K562 (cell line): ENCODE measurements at regions not wholly inside any gene's neighbourhood (a gene's known extent, or its start where the extent isn't known, plus 50 kb on each side); places are given as distances from the start of the nearest gene placed in this dataset.

Source experiments
- ATAC-seq: fragments of 200-7000 bp; cut with Tn5 transposase; 3 replicates; pipeline ENCODE4 v1.9.1; 2020; ENCODE audit warnings: moderate library complexity
- BruUV-seq: library from RNA; stranded (reverse); fragments of 400-500 nt; replicated peaks from 2 replicates; lab custom pipeline; 2021; lab: Mats Ljungman, UMichigan
- CTCF ChIA-PET: fragments of 300-600 bp; formaldehyde crosslinking; extraction: SDS; loops from one replicate; lab custom pipeline; 2021; ENCODE audit warnings: low intra/inter-chr PET ratio; lab: Yijun Ruan, JAX
- POLR2A ChIA-PET: fragments of 300-600, 350-650 bp; sonication (Branson Sonifier 250); formaldehyde crosslinking; extraction: SDS; loops from one replicate; lab custom pipeline; 2021; ENCODE audit warnings: antibody characterized with exemption, inconsistent platforms; lab: Yijun Ruan, JAX
- DNase-seq, 4 experiments: peaks; one replicate each; pipeline versions ENCODE4 v3.0.0 to v3.0.0-alpha.2; 2011 to 2018; ENCODE audit warnings: low spot score in 3 of 4, mixed read lengths in 3 of 4; ENCODE audit errors: extremely low read depth in 1 of 4
- FAIRE-seq: peaks from 2 replicates; lab custom pipeline; 2011; peaks lifted over from hg19 to GRCh38; lab: Jason Lieb, UNC
- H2AFZ ChIP-seq: 2 replicates; pipeline ENCODE4 v1.6.0; 2011; ENCODE audit warnings: low read depth, low read length, control low read depth, inconsistent platforms
- H3K27ac ChIP-seq: fragments of 200-600 bp; 3 replicates; pipeline ENCODE4 v1.8.0; 2011; ENCODE audit warnings: low read depth, mild to moderate bottlenecking, control low read depth, inconsistent platforms, low read length, moderate library complexity, mixed read lengths; ENCODE audit errors: extremely low read depth
- H3K27me3 ChIP-seq, 2 experiments: fragments of 300-600 bp in 1 of 2; 2 replicates in 1 of 2; 3 replicates in 1 of 2; pipeline versions ENCODE4 v1.6.0 to v1.8.0; 2011; ENCODE audit warnings: inconsistent platforms in 2 of 2, low read length in 2 of 2, mild to moderate bottlenecking in 1 of 2, mixed read lengths in 1 of 2, moderate library complexity in 1 of 2; ENCODE audit not compliant: control insufficient read depth in 2 of 2, insufficient read depth in 2 of 2
- H3K36me3 ChIP-seq: fragments of 300-600 bp; 3 replicates; pipeline ENCODE4 v1.8.0; 2011; ENCODE audit warnings: mild to moderate bottlenecking, low read length, inconsistent platforms; ENCODE audit not compliant: control insufficient read depth, insufficient read depth
- H3K4me1 ChIP-seq, 2 experiments: fragments of 200-600 bp in 1 of 2; replicated peaks in 1 of 2; 2 replicates in 1 of 2; 3 replicates in 1 of 2; pipeline versions ENCODE4 v1.5.1 to v1.8.0; 2011; ENCODE audit warnings: inconsistent platforms in 2 of 2, low read length in 2 of 2, mild to moderate bottlenecking in 1 of 2, mixed read lengths in 1 of 2, moderate library complexity in 1 of 2; ENCODE audit not compliant: control insufficient read depth in 2 of 2, insufficient read depth in 2 of 2
- H3K4me2 ChIP-seq: 2 replicates; pipeline ENCODE4 v1.6.1; 2011; ENCODE audit warnings: low read length, control low read depth, inconsistent platforms, mixed read lengths; ENCODE audit not compliant: insufficient read depth
- H3K4me3 ChIP-seq: fragments of 200-600 bp; sonication (generic), shearing (Covaris generic); 2 replicates; pipeline ENCODE4 v1.5.1; 2016; ENCODE audit warnings: control low read depth, inconsistent platforms
- H3K79me2 ChIP-seq: fragments of 200-600 bp; 3 replicates; pipeline ENCODE4 v1.8.0; 2011; ENCODE audit warnings: low read length, inconsistent platforms; ENCODE audit not compliant: control insufficient read depth, insufficient read depth
- H3K9ac ChIP-seq, 2 experiments: 2 replicates each; pipeline versions ENCODE4 v1.6.0 to v1.6.1; 2011; ENCODE audit warnings: low read depth in 2 of 2, low read length in 2 of 2, control low read depth in 1 of 2, inconsistent platforms in 1 of 2, mild to moderate bottlenecking in 1 of 2, mixed read lengths in 1 of 2; ENCODE audit not compliant: insufficient read depth in 1 of 2
- H3K9me1 ChIP-seq: one replicate; pipeline ENCODE4 v1.6.0; 2011; ENCODE audit warnings: inconsistent platforms, mild to moderate bottlenecking, low read length, moderate library complexity; ENCODE audit not compliant: control insufficient read depth, insufficient read depth
- H3K9me3 ChIP-seq: replicated peaks from 2 replicates; pipeline ENCODE4 v1.5.1; 2011; ENCODE audit warnings: low read depth, low read length, inconsistent platforms; ENCODE audit not compliant: control insufficient read depth, insufficient read depth
- H4K20me1 ChIP-seq: replicated peaks from 2 replicates; pipeline ENCODE4 v1.6.1; 2011; ENCODE audit warnings: low read length, inconsistent platforms, mixed read lengths; ENCODE audit not compliant: control insufficient read depth, insufficient read depth
- C11orf30 ChIP-seq: fragments of 450-650 bp; IDR thresholded peaks from 2 replicates; pipeline ENCODE4 v1.6.1; 2016; ENCODE audit warnings: low read depth, mild to moderate bottlenecking
- CEBPZ ChIP-seq: fragments of 150-350 bp; IDR thresholded peaks from 2 replicates; pipeline ENCODE4 v1.6.1; 2014; ENCODE audit warnings: low read depth, mild to moderate bottlenecking, low read length, borderline replicate concordance
- CREB3L1 ChIP-seq: fragments of 450-650 bp; IDR thresholded peaks from 2 replicates; pipeline ENCODE4 v1.6.1; 2014; ENCODE audit warnings: low read depth, mild to moderate bottlenecking, moderate library complexity, borderline replicate concordance
- CREBBP ChIP-seq: IDR thresholded peaks from one replicate; pipeline ENCODE4 v1.6.1; 2012; ENCODE audit warnings: low read depth, mild to moderate bottlenecking, control low read depth, inconsistent platforms, low read length
- DLX4 ChIP-seq: fragments of 250-450 bp; sonication (Bioruptor Pico); IDR thresholded peaks from 2 replicates; pipeline ENCODE4 v1.6.1; 2021; ENCODE audit warnings: mild to moderate bottlenecking
- DNMT1 ChIP-seq: fragments of 450-650 bp; IDR thresholded peaks from 2 replicates; pipeline ENCODE4 v1.6.1; 2016; ENCODE audit warnings: antibody characterized with exemption, mild to moderate bottlenecking
- ESRRA ChIP-seq: fragments of 450-650 bp; IDR thresholded peaks from 2 replicates; pipeline ENCODE4 v1.6.1; 2014; ENCODE audit warnings: low read depth, mild to moderate bottlenecking, moderate library complexity, borderline replicate concordance
- HDGF ChIP-seq: fragments of 450-650 bp; IDR thresholded peaks from 2 replicates; pipeline ENCODE4 v1.6.1; 2016
- IRF1 ChIP-seq: sonication (generic); formaldehyde crosslinking; IDR thresholded peaks from 2 replicates; pipeline ENCODE4 v1.8.0; 2022; ENCODE audit warnings: missing genetic modification reagents, mild to moderate bottlenecking, borderline replicate concordance
- MEF2D ChIP-seq: conservative IDR thresholded peaks from 2 replicates; pipeline ENCODE4 v1.6.1; 2016; ENCODE audit warnings: low read depth, missing genetic modification characterization, missing compliant biosample characterization
- PHF20 ChIP-seq: fragments of 450-650 bp; IDR thresholded peaks from 2 replicates; pipeline ENCODE4 v1.6.1; 2018; ENCODE audit not compliant: partially characterized antibody
- SETDB1 ChIP-seq: IDR thresholded peaks from one replicate; pipeline ENCODE4 v1.6.1; 2012; ENCODE audit warnings: low read length, control low read depth, inconsistent platforms
- SLC30A9 ChIP-seq: fragments of 250-450 bp; sonication (Bioruptor Pico); IDR thresholded peaks from 2 replicates; pipeline ENCODE4 v1.8.0; 2022; ENCODE audit warnings: mild to moderate bottlenecking, moderate library complexity
- SMARCE1 ChIP-seq: fragments of 450-650 bp; IDR thresholded peaks from 2 replicates; pipeline ENCODE4 v1.7.1; 2016; ENCODE audit warnings: mild to moderate bottlenecking
- TEAD4 ChIP-seq, 2 experiments: sonication (generic) in 1 of 2; formaldehyde crosslinking in 1 of 2; IDR thresholded peaks; 2 replicates each; pipeline versions ENCODE4 v1.6.1 to v1.8.0; 2012 to 2022; ENCODE audit warnings: borderline replicate concordance in 1 of 2, inconsistent platforms in 1 of 2, low read length in 1 of 2, mild to moderate bottlenecking in 1 of 2, missing genetic modification reagents in 1 of 2
- TFE3 ChIP-seq: fragments of 450-650 bp; formaldehyde crosslinking; IDR thresholded peaks from 2 replicates; pipeline ENCODE4 v1.4.0; 2020; ENCODE audit warnings: mild to moderate bottlenecking, mixed read lengths
- ZNF76 ChIP-seq: fragments of 250-450 bp; sonication (Bioruptor Pico); IDR thresholded peaks from 2 replicates; pipeline ENCODE4 v1.4.0; 2020; ENCODE audit warnings: mild to moderate bottlenecking, moderate library complexity, borderline replicate concordance
- WGBS: fragments of 100-300 bp; shearing (Covaris generic); methylation state at CpG from one replicate; pipeline ENCODE4 v1.1.6; 2016; ENCODE audit warnings: low coverage, mixed read lengths; ENCODE audit not compliant: insufficient coverage; ENCODE audit errors: missing lambda C conversion rate; 5-methylcytosine and 5-hydroxymethylcytosine counted together
- in situ Hi-C: fragments of 300-500 bp; cut with MboI; formaldehyde crosslinking; loops from 4 replicates; pipeline ENCODE4 v1.15.0; 2018; ENCODE audit warnings: inconsistent platforms, mixed read lengths
- intact Hi-C: fragments of 100-400 bp; cut with micrococcal nuclease; formaldehyde crosslinking; loops from 2 replicates; pipeline ENCODE4 v1.14.2; 2022

GRCh38 chr9:74369844-74370243 lies 127.3 kb upstream of the RORB start:
- Histone ChIP-seq H3K27me3 (no peaks in the 10 kb centered on the region), H3K36me3 (no peaks in the 10 kb centered on the region), H3K9me3 (no peaks in the 10 kb centered on the region), H3K27ac (no peak overlapping the region), H3K9ac (no peak overlapping the region), H3K4me3 (no peak overlapping the region), H3K4me1 (no peaks in the 10 kb centered on the region), H2AFZ (no peak overlapping the region), H3K4me2 (no peak overlapping the region), H3K9me1 (no peaks in the 10 kb centered on the region), H3K79me2 (no peaks in the 10 kb centered on the region), H4K20me1 (no peaks in the 10 kb centered on the region)
- POLR2A ChIA-PET: no interaction called here
- no peak for ATAC-seq
- in situ Hi-C loops: no loop called here
- intact Hi-C loops: no loop called here
- BruUV-seq: no TSS peak
- 0% methylated on average over 1 of the region's 1 CpG for WGBS
- CTCF ChIA-PET: no interaction called here
- DNase-seq: no peak
- FAIRE-seq: no peak
- TF ChIP-seq CEBPZ (no peak), TFE3 (CRISPR knock-in tag) (no peak), ESRRA (no peak), IRF1 (CRISPR knock-in tag) (no peak), SLC30A9 (CRISPR knock-in tag) (no peak), SETDB1 (no peak), CREBBP (no peak), SMARCE1 (no peak), ZNF76 (CRISPR knock-in tag) (no peak), CREB3L1 (no peak), DNMT1 (no peak), PHF20 (no peak), DLX4 (CRISPR knock-in tag) (no peak), HDGF (no peak), TEAD4 (IDR thresholded peaks at IDR 0.05; ENCODE audit: low read length) (no peak), TEAD4 (CRISPR knock-in tag; IDR thresholded peaks at IDR 0.05; ENCODE audit: borderline replicate concordance) (no peak), C11orf30 (no peak), MEF2D (tag) (no peak)
